ENCODE measurements at regions not wholly inside any gene's neighbourhood (a gene's known extent, or its start where the extent isn't known, plus 50 kb on each side); places are given as distances from the start of the nearest gene placed in this dataset.
"Not testable (repeated sequence)": the region's sequence is repeated elsewhere in the genome, so short reads cannot be mapped to it uniquely, and the experiment has no call there.

DNA sequence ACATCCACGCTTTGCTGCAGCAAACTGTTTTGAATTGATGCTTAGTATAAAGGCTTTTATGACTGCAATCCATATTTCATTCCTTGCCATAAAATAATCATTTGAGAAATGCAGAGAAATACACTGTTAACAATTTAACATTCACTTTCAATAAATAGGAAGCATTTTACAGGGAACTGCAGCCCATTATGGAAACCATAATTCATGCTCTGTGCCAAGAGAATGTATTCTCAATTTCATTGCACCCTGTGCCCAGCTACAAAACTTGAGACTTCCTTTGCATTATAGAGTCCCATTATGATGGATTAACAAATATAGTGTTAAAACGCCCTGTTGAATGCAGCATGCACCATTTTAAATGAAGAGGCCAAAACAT, 134.0 kb downstream of the MED10 start:
- DNase-seq (ENCODE audit: low read depth), result no peak
- TF ChIP-seq, protein P1, sequence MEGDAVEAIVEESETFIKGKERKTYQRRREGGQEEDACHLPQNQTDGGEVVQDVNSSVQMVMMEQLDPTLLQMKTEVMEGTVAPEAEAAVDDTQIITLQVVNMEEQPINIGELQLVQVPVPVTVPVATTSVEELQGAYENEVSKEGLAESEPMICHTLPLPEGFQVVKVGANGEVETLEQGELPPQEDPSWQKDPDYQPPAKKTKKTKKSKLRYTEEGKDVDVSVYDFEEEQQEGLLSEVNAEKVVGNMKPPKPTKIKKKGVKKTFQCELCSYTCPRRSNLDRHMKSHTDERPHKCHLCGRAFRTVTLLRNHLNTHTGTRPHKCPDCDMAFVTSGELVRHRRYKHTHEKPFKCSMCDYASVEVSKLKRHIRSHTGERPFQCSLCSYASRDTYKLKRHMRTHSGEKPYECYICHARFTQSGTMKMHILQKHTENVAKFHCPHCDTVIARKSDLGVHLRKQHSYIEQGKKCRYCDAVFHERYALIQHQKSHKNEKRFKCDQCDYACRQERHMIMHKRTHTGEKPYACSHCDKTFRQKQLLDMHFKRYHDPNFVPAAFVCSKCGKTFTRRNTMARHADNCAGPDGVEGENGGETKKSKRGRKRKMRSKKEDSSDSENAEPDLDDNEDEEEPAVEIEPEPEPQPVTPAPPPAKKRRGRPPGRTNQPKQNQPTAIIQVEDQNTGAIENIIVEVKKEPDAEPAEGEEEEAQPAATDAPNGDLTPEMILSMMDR (IDR thresholded peaks at IDR 0.05; ENCODE audit: insufficient read depth, low read depth, low read length, missing control alignments), result no peak
- no peak overlapping the region for H3K4me3 ChIP-seq (ENCODE audit: low read length)

- TF ChIP-seq, protein P1 (IDR thresholded peaks at IDR 0.05; ENCODE audit: insufficient read depth, low read depth, low read length, missing control alignments), result no peak
Measured at GRCh38 chr5:6243706-6244338, 134.5 kb downstream of the MED10 start.

DNA sequence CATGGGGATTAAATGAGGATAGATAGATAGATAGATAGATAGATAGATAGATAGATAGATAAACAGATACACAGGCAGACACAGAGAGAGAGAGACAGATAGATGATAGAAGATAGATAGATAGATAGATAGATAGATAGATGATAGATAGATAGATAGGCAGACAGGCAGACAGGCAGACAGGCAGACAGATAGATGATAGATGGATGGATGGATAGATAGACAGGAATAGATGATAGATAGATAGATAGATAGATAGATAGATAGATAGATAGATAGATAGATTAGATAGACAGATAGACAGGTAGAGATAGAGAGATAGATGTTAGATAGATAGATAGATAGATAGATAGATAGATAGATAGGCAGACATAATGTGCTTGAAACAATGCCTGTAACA, 137.3 kb downstream of the MED10 start:
- DNase-seq (ENCODE audit: low read depth); H3K4me3 ChIP-seq (ENCODE audit: low read length): not testable (repeated sequence)

More at GRCh38 chr5:6243706-6244338, 134.5 kb downstream of the MED10 start:
- no peak overlapping the region for H3K4me3 ChIP-seq (ENCODE audit: low read length)
- no peak for DNase-seq (ENCODE audit: low read depth)

DNA sequence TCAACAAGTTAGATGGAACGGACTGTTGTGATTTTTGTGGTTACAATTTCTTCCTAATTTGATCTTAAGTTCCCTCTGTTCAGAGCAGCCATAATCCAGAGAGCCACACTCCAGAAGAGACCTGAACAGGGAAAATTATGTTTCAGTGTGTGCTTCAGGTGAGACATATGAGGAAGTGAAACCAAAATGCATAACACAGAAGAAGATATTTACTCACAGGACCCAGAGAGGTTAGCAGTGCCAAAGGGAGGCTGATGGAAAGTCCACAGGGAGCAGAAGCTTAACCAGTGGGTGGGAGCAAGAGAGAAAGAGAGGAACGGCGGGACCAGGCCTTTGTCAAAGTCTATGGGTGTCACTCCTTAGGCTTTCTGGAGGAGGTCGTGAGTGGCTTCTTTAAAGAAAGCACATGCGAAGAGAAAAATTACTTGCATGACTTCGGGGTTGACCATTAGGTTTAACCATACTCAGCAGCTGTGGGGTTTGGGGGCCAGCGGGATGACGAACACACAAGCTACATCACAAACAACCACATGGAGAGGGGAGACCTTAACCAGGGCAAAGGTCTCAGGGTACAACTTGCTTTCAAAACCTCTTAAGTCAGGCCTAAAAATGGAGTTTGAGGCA, 141.4 kb downstream of the MED10 start:
- H3K4me3 ChIP-seq (ENCODE audit: low read length), result no peak overlapping the region
- DNase-seq (ENCODE audit: low read depth), result peak; percentile 3
- TF ChIP-seq, protein P1 (IDR thresholded peaks at IDR 0.05; ENCODE audit: insufficient read depth, low read depth, low read length, missing control alignments), result no peak

GRCh38 chr5:6236170-6236793, 142.1 kb downstream of the MED10 start:
- TF ChIP-seq, protein P1 (IDR thresholded peaks at IDR 0.05; ENCODE audit: insufficient read depth, low read depth, low read length, missing control alignments), result no peak
- peak; percentile 39 for DNase-seq (ENCODE audit: low read depth)
- H3K4me3 ChIP-seq (ENCODE audit: low read length), result no peak overlapping the region

GRCh38 chr5:6235726-6236125, 142.6 kb downstream of the MED10 start:
- TF ChIP-seq, protein P1 (IDR thresholded peaks at IDR 0.05; ENCODE audit: insufficient read depth, low read depth, low read length, missing control alignments), result no peak
- no peak overlapping the region for H3K4me3 ChIP-seq (ENCODE audit: low read length)
- no peak for DNase-seq (ENCODE audit: low read depth)

DNA sequence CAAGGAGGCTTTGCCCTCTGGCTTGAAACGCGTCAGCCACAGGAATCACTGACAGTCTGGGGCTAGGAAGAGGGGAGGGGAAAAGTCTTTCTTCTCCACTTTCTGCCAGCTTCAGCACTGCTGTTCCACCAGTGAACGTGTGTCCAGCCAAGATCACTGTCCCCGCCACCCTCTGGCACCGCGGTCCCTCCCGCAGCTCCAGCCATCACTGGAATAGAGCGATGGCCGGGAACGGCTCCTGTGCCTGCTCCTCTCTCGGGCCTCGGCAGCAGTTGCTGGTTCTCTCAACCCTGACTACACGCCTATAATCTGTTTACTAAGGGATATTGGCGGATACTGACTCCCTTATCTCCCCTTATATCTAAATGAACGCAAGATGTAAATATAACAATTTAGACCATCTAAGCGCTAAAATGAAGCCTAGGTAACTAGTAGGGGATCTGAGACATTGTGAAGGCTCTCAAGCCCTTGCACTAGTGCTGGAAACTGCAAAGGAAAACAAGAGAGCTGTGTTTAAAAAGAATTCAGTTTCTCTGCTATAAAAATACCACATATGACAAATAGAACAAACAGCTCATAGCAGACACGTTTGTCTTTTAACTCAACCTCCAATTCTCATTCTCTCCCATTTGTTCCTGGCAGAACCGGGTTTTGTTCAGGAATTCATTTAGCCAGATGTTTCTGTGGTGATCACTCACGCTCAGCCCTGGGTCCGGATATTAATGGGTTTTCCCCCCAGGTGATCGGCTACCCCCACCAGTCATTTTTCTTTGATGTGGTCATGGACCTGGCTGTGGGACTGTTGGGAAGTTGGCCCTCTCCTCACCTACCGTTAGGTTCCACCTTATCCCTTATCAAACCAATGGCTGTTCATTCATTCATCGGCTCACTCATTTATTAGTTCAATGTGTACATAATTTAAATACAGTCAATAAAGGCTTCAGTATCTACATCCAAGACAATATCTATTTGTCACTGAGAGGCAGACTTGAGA, 149.8 kb downstream of the MED10 start:
- DNase-seq (ENCODE audit: low read depth), result no peak

More for the DNA sequence above, 149.8 kb downstream of the MED10 start:
- no peak overlapping the region for H3K4me3 ChIP-seq (ENCODE audit: low read length)
- TF ChIP-seq, protein P1 (IDR thresholded peaks at IDR 0.05; ENCODE audit: insufficient read depth, low read depth, low read length, missing control alignments), result no peak
